RPMI7951 (cell line): ENCODE measurements at regions not wholly inside any gene's neighbourhood (a gene's known extent, or its start where the extent isn't known, plus 50 kb on each side); places are given as distances from the start of the nearest gene placed in this dataset.

Experiments
- DNase-seq: peaks from one replicate; pipeline ENCODE4 v3.0.0-alpha.2; 2012; ENCODE audit warnings: low read depth

- no peak for DNase-seq
These were observed 56.4 kb upstream of the USP44 start for GRCh38 chr12:95607642-95608041.

GRCh38 chr12:95605875-95606274, 54.6 kb upstream of the USP44 start:
- peak; percentile 59 for DNase-seq

- DNase-seq: peak; percentile 84
These were observed 53.8 kb upstream of the USP44 start for GRCh38 chr12:95605087-95605486.

GRCh38 chr12:95603351-95604145, 52.3 kb upstream of the USP44 start:
- no peak for DNase-seq

GRCh38 chr12:95601091-95601961, 50.0 kb upstream of the USP44 start:
- DNase-seq: peak; percentile 83
